Astrocyte (in vitro differentiated cells and primary cell): ENCODE measurements at regions not wholly inside any gene's neighbourhood (a gene's known extent, or its start where the extent isn't known, plus 50 kb on each side); places are given as distances from the start of the nearest gene placed in this dataset.

Source experiments
- DNase-seq: peaks from one replicate; pipeline ENCODE4 v3.0.0-alpha.2; 2010; ENCODE audit warnings: low read depth
- FAIRE-seq: peaks from 2 replicates; lab custom pipeline; 2011; peaks lifted over from hg19 to GRCh38; lab: Jason Lieb, UNC
- H2AFZ ChIP-seq: 2 replicates; pipeline ENCODE4 v1.6.0; 2012; ENCODE audit warnings: low read depth, low read length, inconsistent platforms
- H3K27ac ChIP-seq: 2 replicates; pipeline ENCODE4 v1.5.1; 2011; ENCODE audit warnings: low read depth, low read length, inconsistent platforms
- H3K27me3 ChIP-seq: 2 replicates; pipeline ENCODE4 v1.6.0; 2011; ENCODE audit warnings: low read length, inconsistent platforms; ENCODE audit not compliant: insufficient read depth
- H3K36me3 ChIP-seq: 2 replicates; pipeline ENCODE4 v1.5.1; 2011; ENCODE audit warnings: low read length, inconsistent platforms; ENCODE audit not compliant: insufficient read depth
- H3K4me1 ChIP-seq: 2 replicates; pipeline ENCODE4 v1.5.1; 2011; ENCODE audit warnings: low read length, inconsistent platforms; ENCODE audit not compliant: insufficient read depth
- H3K4me2 ChIP-seq: 2 replicates; pipeline ENCODE4 v1.6.0; 2012; ENCODE audit warnings: low read length, inconsistent platforms
- H3K4me3 ChIP-seq: 2 replicates; pipeline ENCODE4 v1.5.1; 2011; ENCODE audit warnings: low read depth, mild to moderate bottlenecking, low read length, inconsistent platforms; ENCODE audit not compliant: insufficient read depth
- H3K79me2 ChIP-seq: 2 replicates; pipeline ENCODE4 v1.6.0; 2012; ENCODE audit warnings: mild to moderate bottlenecking, low read length, inconsistent platforms; ENCODE audit not compliant: insufficient read depth
- H3K9ac ChIP-seq: 2 replicates; pipeline ENCODE4 v1.6.0; 2012; ENCODE audit warnings: mild to moderate bottlenecking, low read length, inconsistent platforms
- H3K9me3 ChIP-seq: 2 replicates; pipeline ENCODE4 v1.5.1; 2012; ENCODE audit warnings: low read depth, mild to moderate bottlenecking, low read length, inconsistent platforms; ENCODE audit not compliant: insufficient read depth
- H4K20me1 ChIP-seq: 2 replicates; pipeline ENCODE4 v1.6.0; 2012; ENCODE audit warnings: low read length, inconsistent platforms; ENCODE audit not compliant: insufficient read depth
- H3K27ac Mint-ChIP-seq: one replicate; pipeline ENCODE4 v1.8.0; 2021; ENCODE audit warnings: mild to moderate bottlenecking, mixed read lengths; ENCODE audit not compliant: unreplicated experiment
- H3K27me3 Mint-ChIP-seq: one replicate; pipeline ENCODE4 v1.8.0; 2021; ENCODE audit warnings: low read depth, mixed read lengths; ENCODE audit not compliant: unreplicated experiment
- H3K36me3 Mint-ChIP-seq: one replicate; pipeline ENCODE4 v1.8.0; 2021; ENCODE audit warnings: low read depth, mixed read lengths; ENCODE audit not compliant: unreplicated experiment
- H3K4me1 Mint-ChIP-seq: one replicate; pipeline ENCODE4 v1.8.0; 2021; ENCODE audit warnings: low read depth, mixed read lengths; ENCODE audit not compliant: unreplicated experiment
- H3K4me3 Mint-ChIP-seq: one replicate; pipeline ENCODE4 v1.8.0; 2021; ENCODE audit warnings: mild to moderate bottlenecking, moderate library complexity, mixed read lengths; ENCODE audit not compliant: unreplicated experiment
- H3K9me3 Mint-ChIP-seq: one replicate; pipeline ENCODE4 v1.8.0; 2021; ENCODE audit warnings: mild to moderate bottlenecking, mixed read lengths; ENCODE audit not compliant: unreplicated experiment
- EZH2 ChIP-seq: IDR thresholded peaks from 2 replicates; pipeline ENCODE4 v1.6.1; 2012; ENCODE audit warnings: mild to moderate bottlenecking, low read length, inconsistent platforms; ENCODE audit not compliant: insufficient read depth
- TF ChIP-seq, protein P1 (sequence below): IDR thresholded peaks from 2 replicates; pipeline ENCODE4 v1.5.1; 2011; ENCODE audit warnings: low read depth, mild to moderate bottlenecking, inconsistent platforms, low read length, moderate library complexity; ENCODE audit not compliant: insufficient read depth

- H2AFZ ChIP-seq: no peak overlapping the region
- Mint-ChIP-seq H3K27ac (peak overlapping the region; percentile 38), H3K4me1 (peaks cover 2% of the 10 kb centered on the region), H3K9me3 (no peaks in the 10 kb centered on the region), H3K4me3 (no peak overlapping the region), H3K27me3 (no peaks in the 10 kb centered on the region), H3K36me3 (no peaks in the 10 kb centered on the region)
- TF ChIP-seq, protein P1, sequence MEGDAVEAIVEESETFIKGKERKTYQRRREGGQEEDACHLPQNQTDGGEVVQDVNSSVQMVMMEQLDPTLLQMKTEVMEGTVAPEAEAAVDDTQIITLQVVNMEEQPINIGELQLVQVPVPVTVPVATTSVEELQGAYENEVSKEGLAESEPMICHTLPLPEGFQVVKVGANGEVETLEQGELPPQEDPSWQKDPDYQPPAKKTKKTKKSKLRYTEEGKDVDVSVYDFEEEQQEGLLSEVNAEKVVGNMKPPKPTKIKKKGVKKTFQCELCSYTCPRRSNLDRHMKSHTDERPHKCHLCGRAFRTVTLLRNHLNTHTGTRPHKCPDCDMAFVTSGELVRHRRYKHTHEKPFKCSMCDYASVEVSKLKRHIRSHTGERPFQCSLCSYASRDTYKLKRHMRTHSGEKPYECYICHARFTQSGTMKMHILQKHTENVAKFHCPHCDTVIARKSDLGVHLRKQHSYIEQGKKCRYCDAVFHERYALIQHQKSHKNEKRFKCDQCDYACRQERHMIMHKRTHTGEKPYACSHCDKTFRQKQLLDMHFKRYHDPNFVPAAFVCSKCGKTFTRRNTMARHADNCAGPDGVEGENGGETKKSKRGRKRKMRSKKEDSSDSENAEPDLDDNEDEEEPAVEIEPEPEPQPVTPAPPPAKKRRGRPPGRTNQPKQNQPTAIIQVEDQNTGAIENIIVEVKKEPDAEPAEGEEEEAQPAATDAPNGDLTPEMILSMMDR: no peak
- FAIRE-seq: no peak
- no peaks in the 10 kb centered on the region for H3K79me2 ChIP-seq
- no peaks in the 10 kb centered on the region for H3K36me3 ChIP-seq
- no peaks in the 10 kb centered on the region for H3K9me3 ChIP-seq
- no peaks in the 10 kb centered on the region for H3K4me1 ChIP-seq
- H3K27me3 ChIP-seq: no peaks in the 10 kb centered on the region
- H3K9ac ChIP-seq: no peak overlapping the region
- peak overlapping the region; percentile 3 for H3K4me2 ChIP-seq
- no peak overlapping the region for H3K4me3 ChIP-seq
- peak; percentile 57 for DNase-seq
- no peaks in the 10 kb centered on the region for H4K20me1 ChIP-seq
- H3K27ac ChIP-seq: peak overlapping the region; percentile 16
Observed at GRCh38 chr20:54284928-54285704, 77.2 kb downstream of the PFDN4 start.

DNA sequence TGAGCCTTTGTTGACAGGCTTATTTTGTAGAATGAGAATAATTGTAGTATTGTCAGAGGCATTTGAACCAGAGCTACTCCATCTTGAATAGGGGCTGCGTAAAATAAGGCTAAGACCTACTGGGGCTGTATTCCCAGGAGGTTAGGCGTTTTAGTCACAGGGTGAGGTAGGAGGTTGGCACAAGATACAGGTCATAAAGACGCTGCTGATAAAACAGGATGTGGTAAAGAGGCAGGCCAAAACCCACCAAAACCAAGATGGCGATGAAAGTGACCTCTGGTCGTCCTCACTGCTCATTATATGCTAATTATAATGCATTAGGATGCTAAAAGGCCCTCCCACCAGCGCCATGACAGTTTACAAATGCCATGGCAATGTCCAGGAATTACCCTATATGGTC is 82.7 kb downstream of the PFDN4 start:
- Mint-ChIP-seq H3K36me3 (no peaks in the 10 kb centered on the region), H3K27ac (no peak overlapping the region), H3K9me3 (no peaks in the 10 kb centered on the region), H3K27me3 (no peaks in the 10 kb centered on the region), H3K4me3 (no peak overlapping the region), H3K4me1 (no peaks in the 10 kb centered on the region)
- Histone ChIP-seq H3K9me3 (no peaks in the 10 kb centered on the region), H4K20me1 (no peaks in the 10 kb centered on the region), H3K27me3 (no peaks in the 10 kb centered on the region), H3K4me1 (peaks cover 10% of the 10 kb centered on the region), H3K79me2 (no peaks in the 10 kb centered on the region), H3K9ac (no peak overlapping the region), H3K36me3 (no peaks in the 10 kb centered on the region), H3K4me3 (no peak overlapping the region), H3K4me2 (no peak overlapping the region), H2AFZ (no peak overlapping the region), H3K27ac (no peak overlapping the region)
- DNase-seq (no peak), FAIRE-seq (no peak)
- TF ChIP-seq, protein P1: no peak
- TF ChIP-seq EZH2: no peak

DNA sequence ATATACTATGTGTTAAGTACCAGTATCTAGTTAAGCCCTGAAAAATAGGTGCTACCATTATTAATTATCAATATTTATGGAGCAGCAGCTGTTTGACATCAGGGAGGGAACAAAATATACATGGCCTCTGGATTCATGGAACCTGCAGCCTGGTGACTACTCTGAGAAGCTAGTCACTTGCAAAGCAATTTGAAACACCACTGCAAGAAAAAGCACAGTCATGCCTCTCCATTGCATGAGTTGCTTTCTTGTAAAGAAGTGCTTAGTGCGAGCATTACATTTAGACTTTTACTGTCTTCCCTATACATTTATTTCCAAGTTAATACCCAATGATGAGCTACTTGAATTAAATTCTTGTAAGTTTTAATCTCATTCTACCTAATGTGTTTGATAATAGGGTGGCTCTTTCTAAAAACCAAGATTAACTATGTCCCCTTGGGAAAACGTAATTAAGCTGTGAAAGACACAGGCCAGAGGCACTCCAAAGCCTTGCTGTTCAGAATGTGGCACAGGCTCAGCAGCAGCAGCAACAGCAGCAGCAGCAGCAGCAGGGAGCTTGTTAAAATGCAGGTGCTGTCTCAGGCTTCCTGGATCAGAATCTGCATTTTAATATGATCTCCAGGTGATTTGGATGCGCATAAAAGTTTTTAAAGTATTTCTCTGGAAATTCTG is 83.6 kb downstream of the PFDN4 start:
- peaks cover 10% of the 10 kb centered on the region for H3K4me1 ChIP-seq
- H3K27me3 Mint-ChIP-seq: no peaks in the 10 kb centered on the region
- DNase-seq (no peak), FAIRE-seq (no peak)
- no peak overlapping the region for H3K4me2 ChIP-seq
- H3K9me3 ChIP-seq: no peaks in the 10 kb centered on the region
- H3K27me3 ChIP-seq: no peaks in the 10 kb centered on the region
- no peak overlapping the region for H2AFZ ChIP-seq
- no peaks in the 10 kb centered on the region for H3K36me3 ChIP-seq
- H3K36me3 Mint-ChIP-seq: no peaks in the 10 kb centered on the region
- no peak overlapping the region for H3K9ac ChIP-seq
- no peak overlapping the region for H3K27ac ChIP-seq
- H3K79me2 ChIP-seq: no peaks in the 10 kb centered on the region
- no peak for TF ChIP-seq EZH2
- TF ChIP-seq, protein P1: no peak
- H3K27ac Mint-ChIP-seq: no peak overlapping the region
- H3K9me3 Mint-ChIP-seq: no peaks in the 10 kb centered on the region
- H3K4me1 Mint-ChIP-seq: no peaks in the 10 kb centered on the region
- no peaks in the 10 kb centered on the region for H4K20me1 ChIP-seq
- H3K4me3 ChIP-seq: no peak overlapping the region
- H3K4me3 Mint-ChIP-seq: no peak overlapping the region
